ENCODE measurements at regions not wholly inside any gene's neighbourhood (a gene's known extent, or its start where the extent isn't known, plus 50 kb on each side); places are given as distances from the start of the nearest gene placed in this dataset.
"Not testable (repeated sequence)": the region's sequence is repeated elsewhere in the genome, so short reads cannot be mapped to it uniquely, and the experiment has no call there.

DNA sequence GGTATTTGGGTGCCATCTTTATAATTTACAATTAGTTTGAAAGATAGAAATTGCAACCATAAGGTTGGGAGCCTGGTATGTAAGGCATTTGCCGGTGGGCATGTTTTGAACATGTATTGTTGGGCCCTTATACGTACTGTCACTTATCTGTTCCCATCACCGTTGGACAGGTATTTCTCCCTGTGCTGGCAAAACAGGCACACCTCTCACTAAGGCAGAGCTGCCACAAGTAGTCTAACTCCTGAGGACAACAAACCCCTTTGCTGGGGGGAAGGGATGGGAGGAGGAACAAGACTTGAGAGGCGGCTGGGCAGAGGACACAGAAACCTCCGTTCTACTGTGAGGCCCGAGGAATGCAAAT, 52.0 kb upstream of the NEK3 start:
- H3K4me3 ChIP-seq (ENCODE audit: low read length); DNase-seq (ENCODE audit: low read depth): not testable (repeated sequence)

DNA sequence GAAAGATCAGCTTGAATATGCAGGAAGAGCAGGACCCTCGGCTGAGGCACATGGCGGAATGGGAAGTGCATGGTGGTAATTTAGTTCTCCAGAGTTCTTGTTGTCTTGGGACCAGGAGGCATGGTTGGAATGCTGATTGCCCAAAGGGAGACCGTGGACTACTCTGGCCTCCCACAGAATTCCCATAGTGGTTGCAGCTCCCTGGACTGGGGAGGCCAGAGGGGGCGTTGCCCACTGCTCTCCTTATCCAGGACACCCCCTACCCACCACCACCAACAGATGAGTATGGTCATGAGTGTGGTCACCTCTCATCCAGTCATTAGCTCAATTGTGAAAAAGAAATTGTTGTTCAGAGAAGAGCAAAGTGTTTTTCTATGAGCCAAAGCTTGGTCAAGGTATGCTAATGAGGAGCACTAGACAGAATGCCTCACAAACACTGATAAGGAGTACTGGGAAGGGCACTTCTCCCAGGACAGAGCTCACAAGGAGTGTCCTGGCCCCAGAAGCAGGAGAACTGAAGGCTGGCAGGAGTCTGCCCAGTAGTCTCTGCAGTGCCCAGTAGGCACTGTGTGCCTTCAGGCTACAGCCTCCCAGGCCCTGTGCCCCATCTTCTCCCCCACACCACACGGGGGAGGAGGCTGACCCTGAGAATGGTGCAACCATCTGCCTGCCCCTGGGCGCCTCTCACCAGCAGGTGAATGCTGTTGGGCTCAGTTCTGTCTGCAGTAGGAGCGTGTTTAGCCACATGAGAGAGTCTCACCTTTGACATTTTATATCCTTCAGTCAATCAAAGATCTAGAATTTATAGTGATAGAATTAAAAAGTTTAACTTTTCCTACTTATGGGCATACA, 51.4 kb upstream of the NEK3 start:
- DNase-seq (ENCODE audit: low read depth); H3K4me3 ChIP-seq (ENCODE audit: low read length): not testable (repeated sequence)
